Erythroblast (primary cell): ENCODE measurements at regions not wholly inside any gene's neighbourhood (a gene's known extent, or its start where the extent isn't known, plus 50 kb on each side); places are given as distances from the start of the nearest gene placed in this dataset.
"Not testable (repeated sequence)": the region's sequence is repeated elsewhere in the genome, so short reads cannot be mapped to it uniquely, and the experiment has no call there.

Source experiments
- GATA1 ChIP-seq: IDR thresholded peaks from 2 replicates; pipeline ENCODE4 v1.6.1; 2011; ENCODE audit warnings: low read depth, mild to moderate bottlenecking, control low read depth, low read length, moderate library complexity
- POLR2A ChIP-seq: IDR thresholded peaks from 2 replicates; pipeline ENCODE4 v1.6.1; 2011; ENCODE audit warnings: mild to moderate bottlenecking, low read length

- not testable (repeated sequence) for TF ChIP-seq POLR2A, GATA1
Measured at GRCh38 chr14:37712476-37712860, 117.0 kb downstream of the TTC6 start.
